WTC11 (cell line): ENCODE measurements at regions not wholly inside any gene's neighbourhood (a gene's known extent, or its start where the extent isn't known, plus 50 kb on each side); places are given as distances from the start of the nearest gene placed in this dataset.

Experiments used
- ATF2 ChIP-seq: sonication (generic); formaldehyde crosslinking; IDR thresholded peaks from 2 replicates; pipeline ENCODE4 v1.8.1; 2022; ENCODE audit warnings: low read depth, missing genetic modification reagents, borderline replicate concordance
- CREB1 ChIP-seq: sonication (generic); formaldehyde crosslinking; IDR thresholded peaks from 2 replicates; pipeline ENCODE4 v1.8.0; 2023; ENCODE audit warnings: mild to moderate bottlenecking, missing genetic modification reagents
- CREM ChIP-seq: sonication (generic); formaldehyde crosslinking; IDR thresholded peaks from 2 replicates; pipeline ENCODE4 v1.8.1; 2022; ENCODE audit warnings: mild to moderate bottlenecking, missing genetic modification reagents, moderate library complexity
- CTCF ChIP-seq: fragments of 200-600 bp; IDR thresholded peaks from 2 replicates; pipeline ENCODE4 v1.8.0; 2022; ENCODE audit warnings: antibody characterized with exemption
- ETV6 ChIP-seq: sonication (generic); formaldehyde crosslinking; IDR thresholded peaks from 2 replicates; pipeline ENCODE4 v1.8.1; 2022; ENCODE audit warnings: mild to moderate bottlenecking, missing genetic modification reagents
- NFYB ChIP-seq: sonication (generic); formaldehyde crosslinking; conservative IDR thresholded peaks from 2 replicates; pipeline ENCODE4 v1.8.0; 2022; ENCODE audit warnings: low read depth, missing genetic modification reagents
- NR3C1 ChIP-seq: sonication (generic); formaldehyde crosslinking; conservative IDR thresholded peaks from 2 replicates; pipeline ENCODE4 v1.8.1; 2023; ENCODE audit warnings: low read depth, mild to moderate bottlenecking, missing genetic modification reagents
- SMAD3 ChIP-seq: sonication (generic); formaldehyde crosslinking; IDR thresholded peaks from 2 replicates; pipeline ENCODE4 v1.8.0; 2022; ENCODE audit warnings: missing genetic modification reagents, mild to moderate bottlenecking, borderline replicate concordance
- SP1 ChIP-seq: sonication (generic); formaldehyde crosslinking; conservative IDR thresholded peaks from 2 replicates; pipeline ENCODE4 v1.8.1; 2022; ENCODE audit warnings: missing genetic modification reagents
- TEAD4 ChIP-seq: sonication (generic); formaldehyde crosslinking; IDR thresholded peaks from 2 replicates; pipeline ENCODE4 v1.8.0; 2022; ENCODE audit warnings: mild to moderate bottlenecking, missing genetic modification reagents
- ZBTB43 ChIP-seq: sonication (generic); formaldehyde crosslinking; IDR thresholded peaks from 2 replicates; pipeline ENCODE4 v1.8.1; 2023; ENCODE audit warnings: mild to moderate bottlenecking, missing genetic modification reagents
- ZNF263 ChIP-seq: sonication (generic); formaldehyde crosslinking; IDR thresholded peaks from 2 replicates; pipeline ENCODE4 v1.8.1; 2022; ENCODE audit warnings: low read depth, mild to moderate bottlenecking, moderate library complexity, missing genetic modification reagents
- ZNF512 ChIP-seq: sonication (generic); formaldehyde crosslinking; IDR thresholded peaks from 2 replicates; pipeline ENCODE4 v1.8.1; 2022; ENCODE audit warnings: missing genetic modification reagents, borderline replicate concordance

GRCh38 chr4:81326581-81326980 lies 111.6 kb upstream of the PRKG2 start:
- no peak for TF ChIP-seq CTCF
- TF ChIP-seq ZBTB43 (CRISPR knock-in tag), result no peak
- no peak for TF ChIP-seq ZNF512 (CRISPR knock-in tag)
- no peak for TF ChIP-seq SMAD3 (CRISPR knock-in tag)
- TF ChIP-seq TEAD4 (CRISPR knock-in tag), result no peak
- TF ChIP-seq CREB1 (CRISPR knock-in tag), result no peak
- TF ChIP-seq ZNF263 (CRISPR knock-in tag), result no peak
- no peak for TF ChIP-seq NR3C1 (CRISPR knock-in tag)
- no peak for TF ChIP-seq ATF2 (CRISPR knock-in tag)
- no peak for TF ChIP-seq SP1 (CRISPR knock-in tag)
- no peak for TF ChIP-seq NFYB (CRISPR knock-in tag)
- TF ChIP-seq ETV6, result no peak
- TF ChIP-seq CREM, result no peak
